PFSK-1 (cell line): ENCODE measurements at regions not wholly inside any gene's neighbourhood (a gene's known extent, or its start where the extent isn't known, plus 50 kb on each side); places are given as distances from the start of the nearest gene placed in this dataset.

Source experiments
- FOXP2 ChIP-seq: optimal IDR thresholded peaks from 2 replicates; pipeline ENCODE3; 2011; ENCODE audit warnings: borderline replicate concordance, control low read depth, inconsistent platforms; ENCODE audit not compliant: insufficient read depth; ENCODE audit errors: extremely low read length, extremely low read depth
- POLR2AphosphoS5 ChIP-seq: IDR thresholded peaks from 2 replicates; pipeline ENCODE4 v1.6.1; 2012; ENCODE audit warnings: low read depth, mild to moderate bottlenecking, control low read depth, low read length, moderate library complexity
- SIN3A ChIP-seq: IDR thresholded peaks from 2 replicates; pipeline ENCODE4 v1.6.1; 2012; ENCODE audit warnings: mild to moderate bottlenecking, low read length, moderate library complexity, borderline replicate concordance; ENCODE audit not compliant: insufficient read depth
- TAF1 ChIP-seq: IDR thresholded peaks from 2 replicates; pipeline ENCODE4 v1.6.1; 2012; ENCODE audit warnings: low read length, control low read depth, borderline replicate concordance; ENCODE audit not compliant: insufficient read depth
- TF ChIP-seq, protein P1 (sequence below), 2 experiments: IDR thresholded peaks; 2 replicates each; pipeline versions ENCODE4 v1.6.1 to v1.8.0; 2011 to 2012; ENCODE audit warnings: low read depth in 2 of 2, low read length in 2 of 2, control low read depth in 1 of 2, inconsistent platforms in 1 of 2, mild to moderate bottlenecking in 1 of 2, moderate library complexity in 1 of 2; ENCODE audit not compliant: insufficient read depth in 1 of 2

DNA sequence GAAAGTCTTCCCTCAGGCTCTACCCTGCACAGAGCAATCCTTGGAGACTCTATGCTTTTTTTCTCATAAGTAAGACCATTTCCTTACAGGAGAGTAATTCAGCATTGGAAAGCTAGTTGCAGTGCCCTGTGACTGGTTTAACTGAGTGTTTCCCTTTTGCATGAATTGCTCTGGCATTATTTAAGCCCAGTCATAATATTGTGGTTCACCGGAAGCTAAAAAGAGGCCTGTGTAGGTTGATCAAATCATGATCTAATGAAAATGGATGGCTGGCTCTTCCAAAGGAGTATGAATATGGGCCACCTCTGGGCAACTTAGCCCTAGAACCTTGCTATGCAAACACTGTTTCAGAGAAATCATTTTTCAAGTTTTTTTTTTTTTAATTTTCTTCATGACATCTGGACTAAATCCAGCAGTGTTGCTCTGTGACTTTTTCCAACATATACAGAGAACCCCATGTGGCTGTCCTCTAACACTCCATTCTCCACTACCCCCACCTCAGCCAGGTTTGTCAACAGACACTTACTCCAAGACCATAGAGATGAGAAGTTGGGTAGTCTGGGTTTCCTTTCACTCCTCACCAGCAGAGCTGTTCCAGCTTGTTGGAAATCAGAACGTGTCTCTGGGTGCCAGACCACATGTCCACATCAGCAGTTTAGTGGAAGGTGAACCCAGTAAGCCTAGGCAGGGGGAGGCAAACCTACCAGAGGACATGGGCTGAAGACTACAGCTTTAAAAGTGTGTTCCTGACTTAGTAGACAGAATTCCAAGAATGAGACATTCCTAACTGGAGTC is 175.2 kb upstream of the SLC14A2 start:
- TF ChIP-seq TAF1 (no peak), SIN3A (no peak), FOXP2 (no peak), POLR2AphosphoS5 (no peak)

DNA sequence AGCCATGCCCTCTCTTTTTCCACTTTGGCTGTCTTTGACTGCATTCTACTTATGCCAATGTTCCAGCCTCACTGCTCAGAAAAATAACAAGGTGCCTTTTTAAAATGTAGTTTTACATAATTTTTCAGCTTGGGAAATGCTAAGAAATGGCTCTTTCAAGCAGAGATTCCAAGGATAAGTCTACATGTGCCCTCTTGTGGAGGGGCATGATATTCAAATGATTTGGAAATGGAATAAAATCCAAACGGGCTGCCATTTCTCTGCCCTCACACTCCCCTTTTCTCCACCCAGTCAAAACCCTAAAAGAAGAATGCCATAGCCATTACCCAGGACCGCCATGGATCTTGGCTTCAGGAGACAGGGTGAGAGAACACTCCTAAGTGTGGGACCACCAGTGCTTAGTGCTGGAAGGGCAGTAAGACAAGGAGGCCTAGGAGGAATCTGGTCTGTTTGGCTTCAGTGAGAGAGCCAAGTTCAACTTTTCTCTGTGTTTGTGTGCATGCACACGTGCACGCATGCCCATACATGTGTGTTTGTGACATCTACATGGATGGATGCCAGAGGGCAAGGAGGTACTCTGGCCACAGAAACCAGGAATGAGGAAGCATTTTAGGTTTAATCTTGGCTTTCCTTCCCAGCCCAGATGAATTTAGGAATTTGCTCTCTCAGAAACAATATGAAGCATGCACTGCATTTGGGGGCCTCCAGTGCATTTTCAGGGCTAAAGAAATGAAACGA is 174.0 kb upstream of the SLC14A2 start:
- TF ChIP-seq POLR2AphosphoS5 (no peak), FOXP2 (no peak), TAF1 (no peak), SIN3A (no peak)
- TF ChIP-seq, protein P1, sequence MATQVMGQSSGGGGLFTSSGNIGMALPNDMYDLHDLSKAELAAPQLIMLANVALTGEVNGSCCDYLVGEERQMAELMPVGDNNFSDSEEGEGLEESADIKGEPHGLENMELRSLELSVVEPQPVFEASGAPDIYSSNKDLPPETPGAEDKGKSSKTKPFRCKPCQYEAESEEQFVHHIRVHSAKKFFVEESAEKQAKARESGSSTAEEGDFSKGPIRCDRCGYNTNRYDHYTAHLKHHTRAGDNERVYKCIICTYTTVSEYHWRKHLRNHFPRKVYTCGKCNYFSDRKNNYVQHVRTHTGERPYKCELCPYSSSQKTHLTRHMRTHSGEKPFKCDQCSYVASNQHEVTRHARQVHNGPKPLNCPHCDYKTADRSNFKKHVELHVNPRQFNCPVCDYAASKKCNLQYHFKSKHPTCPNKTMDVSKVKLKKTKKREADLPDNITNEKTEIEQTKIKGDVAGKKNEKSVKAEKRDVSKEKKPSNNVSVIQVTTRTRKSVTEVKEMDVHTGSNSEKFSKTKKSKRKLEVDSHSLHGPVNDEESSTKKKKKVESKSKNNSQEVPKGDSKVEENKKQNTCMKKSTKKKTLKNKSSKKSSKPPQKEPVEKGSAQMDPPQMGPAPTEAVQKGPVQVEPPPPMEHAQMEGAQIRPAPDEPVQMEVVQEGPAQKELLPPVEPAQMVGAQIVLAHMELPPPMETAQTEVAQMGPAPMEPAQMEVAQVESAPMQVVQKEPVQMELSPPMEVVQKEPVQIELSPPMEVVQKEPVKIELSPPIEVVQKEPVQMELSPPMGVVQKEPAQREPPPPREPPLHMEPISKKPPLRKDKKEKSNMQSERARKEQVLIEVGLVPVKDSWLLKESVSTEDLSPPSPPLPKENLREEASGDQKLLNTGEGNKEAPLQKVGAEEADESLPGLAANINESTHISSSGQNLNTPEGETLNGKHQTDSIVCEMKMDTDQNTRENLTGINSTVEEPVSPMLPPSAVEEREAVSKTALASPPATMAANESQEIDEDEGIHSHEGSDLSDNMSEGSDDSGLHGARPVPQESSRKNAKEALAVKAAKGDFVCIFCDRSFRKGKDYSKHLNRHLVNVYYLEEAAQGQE (IDR thresholded peaks at IDR 0.05; ENCODE audit: insufficient read depth in 1 of 2, low read depth in 2 of 2, low read length in 2 of 2), result no peak

DNA sequence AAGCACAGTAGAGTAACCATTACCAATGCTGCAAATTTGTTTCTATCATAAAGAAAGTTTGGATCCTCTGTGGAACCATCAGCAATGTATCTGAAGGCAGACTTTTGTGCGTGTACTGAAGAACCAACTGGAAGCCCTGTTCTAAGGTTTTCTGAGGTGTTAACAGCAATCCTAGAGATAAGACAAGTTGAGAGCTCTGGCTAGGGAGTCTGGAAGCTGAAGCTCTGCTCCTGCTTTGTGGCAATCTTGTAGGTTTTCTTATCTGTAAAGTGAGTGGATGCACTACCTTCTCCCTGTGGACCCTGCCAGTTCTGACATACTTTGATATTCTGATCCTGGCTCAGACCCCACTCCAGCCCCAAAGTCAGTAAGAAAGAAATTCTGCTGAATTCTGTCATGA is 171.2 kb upstream of the SLC14A2 start:
- TF ChIP-seq, protein P1 (IDR thresholded peaks at IDR 0.05; ENCODE audit: insufficient read depth in 1 of 2, low read depth in 2 of 2, low read length in 2 of 2), result no peak
- TF ChIP-seq FOXP2, result no peak
- TF ChIP-seq TAF1, result no peak
- no peak for TF ChIP-seq SIN3A
- no peak for TF ChIP-seq POLR2AphosphoS5

DNA sequence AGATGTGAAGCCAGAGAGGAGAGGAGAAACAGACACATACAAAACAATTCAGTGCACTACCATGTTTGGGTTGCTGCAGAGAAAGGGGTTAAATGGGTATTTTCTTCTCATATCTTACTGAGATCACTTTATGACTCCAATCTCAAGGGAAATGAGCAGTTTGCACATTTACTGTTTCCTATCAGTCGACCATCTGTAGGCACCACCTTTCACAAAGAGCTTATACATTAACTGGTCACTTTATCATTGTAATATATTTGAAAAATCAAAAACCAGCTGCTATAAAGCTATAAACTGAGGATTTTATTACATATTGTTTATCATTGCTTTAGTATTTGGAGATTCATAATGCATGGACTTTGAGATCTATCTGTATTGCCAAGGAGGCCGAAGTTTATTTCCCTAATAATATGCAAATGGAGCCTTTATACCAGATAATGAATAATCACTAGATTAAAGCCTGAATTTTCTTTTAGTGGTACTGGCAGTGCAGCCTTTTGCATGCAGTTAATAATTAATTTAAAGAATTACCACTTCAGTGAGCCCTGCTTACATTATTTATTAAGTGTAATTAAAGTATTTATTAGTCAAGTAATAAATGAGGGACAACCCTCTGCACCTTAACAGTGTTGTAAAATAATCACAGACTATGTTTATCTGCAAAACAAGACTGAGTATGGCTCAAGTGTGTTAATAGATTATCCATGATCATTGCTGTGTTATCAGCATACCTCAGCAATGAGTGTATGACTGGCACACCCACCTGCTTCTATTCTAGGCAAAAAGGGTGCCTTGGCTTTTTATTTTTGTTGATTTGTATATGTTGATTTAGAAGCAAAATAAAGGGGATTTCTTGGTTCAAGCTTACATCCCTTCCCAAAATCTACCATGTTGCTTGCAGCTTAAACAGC is 167.7 kb upstream of the SLC14A2 start:
- TF ChIP-seq TAF1 (no peak), FOXP2 (no peak), POLR2AphosphoS5 (no peak), SIN3A (no peak)
- TF ChIP-seq, protein P1 (IDR thresholded peaks at IDR 0.05; ENCODE audit: insufficient read depth in 1 of 2, low read depth in 2 of 2, low read length in 2 of 2), result no peak

DNA sequence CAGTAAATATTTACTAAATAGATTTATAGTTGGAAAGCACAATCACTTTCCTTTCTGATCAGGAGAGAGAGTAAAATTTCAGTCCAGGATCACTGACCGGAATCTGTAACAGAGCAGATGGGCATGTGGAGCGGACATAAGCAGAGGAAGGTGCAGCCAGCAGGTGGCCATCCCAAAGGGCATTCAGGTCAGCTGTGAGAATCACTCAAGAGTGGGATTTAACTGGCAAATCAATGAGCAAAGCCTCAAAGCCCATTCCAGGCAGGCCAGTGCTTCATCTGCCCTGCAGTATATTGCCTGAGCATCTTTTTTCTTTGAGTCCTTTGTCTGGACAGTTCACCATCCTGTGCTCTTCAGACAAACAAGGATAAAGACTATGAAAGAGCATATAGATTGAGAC is 166.4 kb upstream of the SLC14A2 start:
- no peak for TF ChIP-seq POLR2AphosphoS5
- no peak for TF ChIP-seq SIN3A
- TF ChIP-seq, protein P1 (IDR thresholded peaks at IDR 0.05; ENCODE audit: insufficient read depth in 1 of 2, low read depth in 2 of 2, low read length in 2 of 2), result no peak
- no peak for TF ChIP-seq FOXP2
- no peak for TF ChIP-seq TAF1
